Kidney (tissue), 13 donors: ENCODE measurements at regions not wholly inside any gene's neighbourhood (a gene's known extent, or its start where the extent isn't known, plus 50 kb on each side); places are given as distances from the start of the nearest gene placed in this dataset.

Source experiments
- DNase-seq, 5 donors: peaks; one replicate each; pipeline ENCODE4 v3.0.0-alpha.2; 2013 to 2020
- FAIRE-seq: peaks from 2 replicates; lab custom pipeline; 2012; peaks lifted over from hg19 to GRCh38; lab: Jason Lieb, UNC
- H3K27ac ChIP-seq, 2 donors: one replicate each; pipeline ENCODE4 v1.7.0; 2013; ENCODE audit warnings: low read depth in 2 of 2, low read length in 2 of 2, inconsistent platforms in 1 of 2
- H3K27me3 ChIP-seq: one replicate; pipeline ENCODE4 v1.7.1; 2013; ENCODE audit warnings: low read length, inconsistent platforms; ENCODE audit not compliant: control insufficient read depth, insufficient read depth
- H3K36me3 ChIP-seq, 3 donors: one replicate each; pipeline versions ENCODE4 v1.7.0 to v1.7.1; 2013; ENCODE audit warnings: low read length in 3 of 3, control low read depth in 1 of 3, inconsistent platforms in 1 of 3; ENCODE audit not compliant: insufficient read depth in 3 of 3, control insufficient read depth in 2 of 3
- H3K4me1 ChIP-seq, 3 donors: one replicate each; pipeline versions ENCODE4 v1.7.0 to v1.7.1; 2013; ENCODE audit warnings: low read length in 3 of 3, inconsistent platforms in 1 of 3, low read depth in 1 of 3; ENCODE audit not compliant: control insufficient read depth in 2 of 3, insufficient read depth in 2 of 3
- H3K4me3 ChIP-seq, 3 donors: one replicate each; pipeline versions ENCODE4 v1.7.0 to v1.8.1; 2013; ENCODE audit warnings: low read length in 3 of 3, control low read depth in 1 of 3, inconsistent platforms in 1 of 3
- H3K9ac ChIP-seq, 3 donors: one replicate each; pipeline versions ENCODE4 v1.7.0 to v1.7.1; 2013; ENCODE audit warnings: low read length in 3 of 3, control low read depth in 1 of 3, inconsistent platforms in 1 of 3
- H3K9me3 ChIP-seq, 3 donors: one replicate each; pipeline versions ENCODE4 v1.7.0 to v1.7.1; 2013; ENCODE audit warnings: low read length in 3 of 3, control low read depth in 1 of 3, inconsistent platforms in 1 of 3; ENCODE audit not compliant: control insufficient read depth in 2 of 3, insufficient read depth in 1 of 3
- CTCF ChIP-seq: IDR thresholded peaks from 3 replicates; pipeline ENCODE4 v1.5.1; 2012; ENCODE audit warnings: mild to moderate bottlenecking, moderate library complexity, borderline replicate concordance; ENCODE audit not compliant: insufficient read depth; ENCODE audit errors: extremely low read depth
- intact Hi-C: fragments of 100-400 bp; cut with DNase I; formaldehyde crosslinking; loops from one replicate; pipeline ENCODE4 v1.11.1; 2022
- donor health status: control.
- donor health status: control.
- donor health status: control.
- donor health status: control.
- donor health status: control.
- donor health status: DM: yes; HTN: yes; CAD: no.
- donor health status: Normal renal cell carcinoma (clear cell type).

- H3K36me3 ChIP-seq = no peaks in the 10 kb centered on the region
- no peak for FAIRE-seq
- no peaks in the 10 kb centered on the region for H3K4me1 ChIP-seq
- no peak overlapping the region for H3K4me3 ChIP-seq
- intact Hi-C loops = no loop called here
- no peak for DNase-seq
- no peak for TF ChIP-seq CTCF
- H3K9me3 ChIP-seq = no peaks in the 10 kb centered on the region
- H3K9ac ChIP-seq = no peak overlapping the region
- no peak overlapping the region for H3K27ac ChIP-seq
- H3K27me3 ChIP-seq = no peaks in the 10 kb centered on the region
These were observed 354.1 kb downstream of the ANKRD30A start for GRCh38 chr10:37479469-37479868.

- DNase-seq (no peak), FAIRE-seq (no peak)
- Histone ChIP-seq H3K9me3 (no peaks in the 10 kb centered on the region), H3K4me1 (no peaks in the 10 kb centered on the region), H3K27me3 (no peaks in the 10 kb centered on the region), H3K4me3 (no peak overlapping the region), H3K27ac (no peak overlapping the region), H3K9ac (no peak overlapping the region), H3K36me3 (no peaks in the 10 kb centered on the region)
- TF ChIP-seq CTCF = no peak
- intact Hi-C loops = no loop called here
These were observed 353.0 kb downstream of the ANKRD30A start for GRCh38 chr10:37478381-37478780.

- intact Hi-C loops = no loop called here
- Histone ChIP-seq H3K4me3 (no peak overlapping the region), H3K27ac (no peak overlapping the region), H3K9ac (no peak overlapping the region), H3K36me3 (no peaks in the 10 kb centered on the region), H3K4me1 (no peaks in the 10 kb centered on the region), H3K27me3 (no peaks in the 10 kb centered on the region), H3K9me3 (no peaks in the 10 kb centered on the region)
- no peak for DNase-seq
- FAIRE-seq = no peak
- TF ChIP-seq CTCF = no peak
These were observed 350.9 kb downstream of the ANKRD30A start for GRCh38 chr10:37476285-37476684.

- intact Hi-C loops = no loop called here
- FAIRE-seq (no peak), DNase-seq (no peak)
- Histone ChIP-seq H3K4me3 (no peak overlapping the region), H3K4me1 (no peaks in the 10 kb centered on the region), H3K9me3 (no peaks in the 10 kb centered on the region), H3K36me3 (no peaks in the 10 kb centered on the region), H3K9ac (no peak overlapping the region), H3K27ac (no peak overlapping the region), H3K27me3 (no peaks in the 10 kb centered on the region)
- TF ChIP-seq CTCF = no peak
These were observed 349.2 kb downstream of the ANKRD30A start for GRCh38 chr10:37474645-37475044.
